GM13977 (cell line): ENCODE measurements at regions not wholly inside any gene's neighbourhood (a gene's known extent, or its start where the extent isn't known, plus 50 kb on each side); places are given as distances from the start of the nearest gene placed in this dataset.

ENCODE experiments used
- DNase-seq: peaks from one replicate; pipeline ENCODE4 v3.0.0; 2012; ENCODE audit warnings: low spot score
- in situ Hi-C: fragments of 300-500 bp; cut with MboI; formaldehyde crosslinking; loops from one replicate; pipeline ENCODE4 v1.12.0; 2022; ENCODE audit warnings: low sequenced_read_pairs, low pct_unique_long_range_greater_than_20kb, mixed read lengths, inconsistent platforms; ENCODE audit not compliant: unreplicated experiment
- TF ChIP-seq, protein P1 (sequence below): IDR thresholded peaks from 2 replicates; pipeline ENCODE4 v1.5.1; 2012; ENCODE audit warnings: mild to moderate bottlenecking, control low read depth; ENCODE audit not compliant: insufficient read depth; ENCODE audit errors: extremely low read depth, missing control alignments

DNA sequence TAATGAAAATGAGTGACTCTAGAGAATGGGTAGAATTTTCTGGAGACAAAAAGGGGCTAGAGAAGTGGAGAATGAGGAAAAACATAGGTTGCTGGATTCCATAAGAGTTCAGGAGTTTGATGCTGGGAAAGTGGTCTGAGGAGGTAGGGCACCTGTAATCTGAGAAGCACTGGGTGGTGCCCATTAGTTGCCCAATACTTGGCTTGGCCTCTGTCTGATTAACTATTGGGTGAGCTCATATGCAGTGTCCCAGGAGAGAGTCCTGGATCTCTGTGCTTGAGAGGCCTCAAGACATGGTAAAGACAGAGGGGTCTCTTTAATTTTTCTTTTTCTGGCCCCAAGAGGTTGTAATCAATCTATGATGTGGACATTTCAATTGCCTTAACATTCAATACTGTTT is 390.1 kb downstream of the TDRD3 start:
- TF ChIP-seq, protein P1, sequence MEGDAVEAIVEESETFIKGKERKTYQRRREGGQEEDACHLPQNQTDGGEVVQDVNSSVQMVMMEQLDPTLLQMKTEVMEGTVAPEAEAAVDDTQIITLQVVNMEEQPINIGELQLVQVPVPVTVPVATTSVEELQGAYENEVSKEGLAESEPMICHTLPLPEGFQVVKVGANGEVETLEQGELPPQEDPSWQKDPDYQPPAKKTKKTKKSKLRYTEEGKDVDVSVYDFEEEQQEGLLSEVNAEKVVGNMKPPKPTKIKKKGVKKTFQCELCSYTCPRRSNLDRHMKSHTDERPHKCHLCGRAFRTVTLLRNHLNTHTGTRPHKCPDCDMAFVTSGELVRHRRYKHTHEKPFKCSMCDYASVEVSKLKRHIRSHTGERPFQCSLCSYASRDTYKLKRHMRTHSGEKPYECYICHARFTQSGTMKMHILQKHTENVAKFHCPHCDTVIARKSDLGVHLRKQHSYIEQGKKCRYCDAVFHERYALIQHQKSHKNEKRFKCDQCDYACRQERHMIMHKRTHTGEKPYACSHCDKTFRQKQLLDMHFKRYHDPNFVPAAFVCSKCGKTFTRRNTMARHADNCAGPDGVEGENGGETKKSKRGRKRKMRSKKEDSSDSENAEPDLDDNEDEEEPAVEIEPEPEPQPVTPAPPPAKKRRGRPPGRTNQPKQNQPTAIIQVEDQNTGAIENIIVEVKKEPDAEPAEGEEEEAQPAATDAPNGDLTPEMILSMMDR: no peak
- no peak for DNase-seq
- in situ Hi-C loops: no loop called here

DNA sequence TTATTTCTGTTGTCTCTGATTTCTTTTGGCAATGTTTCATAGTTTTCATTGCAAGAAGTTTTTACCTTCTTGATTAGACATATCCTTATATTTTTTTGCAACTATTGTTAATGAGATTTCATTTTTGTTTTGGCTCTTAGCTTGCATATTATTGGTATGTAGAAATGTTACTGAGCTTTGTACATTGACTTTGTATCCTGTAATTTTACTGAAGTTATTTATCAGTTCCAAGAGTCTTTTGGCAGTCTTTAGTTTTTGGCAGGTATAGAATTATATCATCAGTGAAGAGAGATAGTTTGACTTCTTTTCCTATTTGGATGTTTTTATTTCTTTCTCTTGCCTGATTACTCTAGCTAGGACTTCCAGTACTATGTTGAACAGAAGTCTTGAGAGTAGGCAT is 375.7 kb downstream of the TDRD3 start:
- DNase-seq: no peak
- TF ChIP-seq, protein P1: no peak
- in situ Hi-C loops: no loop called here

DNA sequence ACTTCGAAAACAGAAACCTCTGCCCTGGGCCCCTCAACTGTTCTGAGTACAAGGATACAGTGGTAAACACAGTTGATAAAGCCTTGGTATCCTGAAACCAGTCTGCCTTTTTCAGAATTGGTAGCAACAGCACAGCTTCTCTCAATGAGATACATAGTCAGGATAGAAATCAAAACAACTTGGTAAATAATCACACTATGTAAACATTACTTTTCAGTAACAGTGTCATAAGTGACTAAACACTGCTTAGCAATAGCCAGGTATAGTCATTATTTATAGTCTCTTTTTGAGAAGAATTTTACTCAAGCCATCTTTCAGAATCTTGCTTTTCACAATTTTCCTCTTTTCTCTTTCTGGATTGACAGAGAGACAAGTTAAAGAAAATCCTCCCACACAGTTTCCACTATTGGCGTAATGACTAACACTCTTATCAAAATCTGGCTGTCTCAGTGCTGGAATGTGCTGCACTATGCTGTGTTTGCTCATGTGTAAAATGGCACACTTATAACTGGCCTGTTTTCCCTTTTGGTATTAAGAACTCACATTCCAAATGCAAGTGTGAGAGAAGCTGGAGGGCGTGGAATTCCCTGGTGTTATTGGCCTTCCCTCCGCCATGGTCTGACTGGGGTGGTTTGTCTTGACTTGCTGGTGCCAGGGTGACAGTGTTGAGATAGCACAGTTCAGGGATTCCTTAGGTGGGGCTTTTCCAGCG is 368.8 kb downstream of the TDRD3 start:
- TF ChIP-seq, protein P1: no peak
- DNase-seq: no peak
- in situ Hi-C loops: no loop called here

DNA sequence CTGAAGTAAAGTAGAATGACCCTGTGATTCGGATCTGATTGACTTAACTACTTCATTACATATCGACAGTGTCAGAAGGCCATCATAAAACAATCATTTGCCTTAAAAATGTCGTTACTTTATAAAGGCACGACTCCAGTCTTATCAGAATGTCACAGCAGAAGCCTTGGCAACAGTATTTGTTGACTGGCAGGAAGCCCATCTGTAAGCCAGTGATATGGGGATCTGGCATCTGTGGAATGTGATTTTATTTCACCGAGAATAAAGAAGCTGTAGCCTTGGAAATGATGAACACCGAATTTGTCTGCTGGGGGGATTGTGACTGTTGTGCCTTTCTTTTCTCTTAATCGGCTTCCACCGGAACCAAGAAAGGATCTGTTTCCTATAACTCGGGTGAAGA is 362.5 kb downstream of the TDRD3 start:
- in situ Hi-C loops: no loop called here
- TF ChIP-seq, protein P1: no peak
- no peak for DNase-seq

DNA sequence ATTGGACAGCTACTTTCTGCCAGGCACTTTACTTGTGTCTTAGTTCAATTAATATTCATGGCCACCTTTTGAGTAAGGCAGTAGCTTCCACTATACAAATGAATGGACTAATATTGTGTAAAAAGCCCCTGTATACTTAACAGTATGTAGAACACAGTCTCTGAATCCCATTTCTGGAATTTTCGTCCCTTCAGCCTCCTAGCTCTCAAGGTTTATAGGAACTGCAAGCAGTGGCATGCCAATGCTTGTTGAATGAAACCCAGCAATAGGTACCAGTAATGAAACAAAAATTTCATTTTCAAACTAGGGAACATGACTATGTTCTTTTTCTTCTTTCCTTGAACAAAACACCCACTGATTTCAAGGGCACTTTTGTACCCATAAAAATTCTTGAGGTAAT is 361.6 kb downstream of the TDRD3 start:
- DNase-seq: no peak
- in situ Hi-C loops: no loop called here
- TF ChIP-seq, protein P1: no peak

DNA sequence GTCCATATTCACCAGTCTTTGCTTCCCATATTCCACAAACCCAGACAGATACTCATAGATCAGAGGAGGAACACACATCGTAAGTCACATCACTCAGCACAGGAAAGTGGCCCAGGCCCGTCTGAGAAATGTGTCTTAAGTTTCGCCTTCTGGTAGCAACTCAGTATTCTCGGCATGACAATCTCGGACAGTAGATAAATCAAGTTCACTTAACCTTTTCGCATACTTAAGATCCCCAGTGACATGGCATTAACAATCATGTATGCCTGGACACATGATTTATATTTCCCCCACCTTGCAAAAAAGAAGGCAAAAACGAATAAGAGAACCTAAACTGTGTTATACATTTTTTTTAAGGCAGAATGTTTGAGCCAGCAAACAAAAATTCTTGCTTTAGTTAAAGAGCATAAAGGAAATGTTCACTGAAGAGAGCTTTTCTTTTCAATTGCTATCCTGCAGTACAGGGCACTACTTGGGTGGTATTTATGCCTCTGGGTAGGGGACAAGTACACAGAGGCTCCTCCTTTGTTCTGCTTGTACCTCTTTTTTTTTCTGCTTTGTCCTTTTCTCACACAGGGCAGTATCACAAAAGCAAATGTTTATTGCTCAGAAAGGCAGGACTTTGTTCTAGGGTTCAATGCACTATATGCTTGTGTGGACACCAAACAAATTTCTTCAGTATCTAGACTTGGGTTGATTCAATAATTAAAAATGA is 360.6 kb downstream of the TDRD3 start:
- TF ChIP-seq, protein P1: no peak
- DNase-seq: no peak
- in situ Hi-C loops: no loop called here
